NCI-H82 treated with DMSO at 0.1 percent for 48 hours (cell line): ENCODE measurements at regions not wholly inside any gene's neighbourhood (a gene's known extent, or its start where the extent isn't known, plus 50 kb on each side); places are given as distances from the start of the nearest gene placed in this dataset.

Source experiments
- DNase-seq: peaks from one replicate; lab custom pipeline; 2025; ENCODE audit not compliant: unreplicated experiment; lab: John Stamatoyannopoulos, UW

GRCh38 chr2:156165742-156166141, 166.8 kb downstream of the NR4A2 start:
- DNase-seq, result no peak

- no peak for DNase-seq
Observed at GRCh38 chr2:156164091-156164720, 168.3 kb downstream of the NR4A2 start.

GRCh38 chr2:156158808-156159207, 173.7 kb downstream of the NR4A2 start:
- no peak for DNase-seq

- no peak for DNase-seq
Observed at GRCh38 chr2:156157670-156158069, 174.9 kb downstream of the NR4A2 start.

- no peak for DNase-seq
Observed at GRCh38 chr2:156156580-156156979, 175.9 kb downstream of the NR4A2 start.

- no peak for DNase-seq
Observed at GRCh38 chr2:156155319-156155718, 177.2 kb downstream of the NR4A2 start.

GRCh38 chr2:156151351-156151750, 181.2 kb downstream of the NR4A2 start:
- no peak for DNase-seq

- no peak for DNase-seq
Observed at GRCh38 chr2:156147594-156148330, 184.8 kb downstream of the NR4A2 start.

GRCh38 chr2:156145976-156146375, 186.5 kb downstream of the NR4A2 start:
- DNase-seq, result no peak

GRCh38 chr2:156145469-156145868, 187.1 kb downstream of the NR4A2 start:
- DNase-seq, result no peak

- DNase-seq, result no peak
Observed at GRCh38 chr2:156136566-156136965, 196.0 kb downstream of the NR4A2 start.

GRCh38 chr2:156134887-156135286, 197.6 kb downstream of the NR4A2 start:
- no peak for DNase-seq

GRCh38 chr2:156132941-156133340, 199.6 kb downstream of the NR4A2 start:
- DNase-seq, result no peak

GRCh38 chr2:156132130-156132529, 200.4 kb downstream of the NR4A2 start:
- DNase-seq, result no peak

GRCh38 chr2:156129227-156129626, 203.3 kb downstream of the NR4A2 start:
- DNase-seq, result no peak

GRCh38 chr2:156125018-156125417, 207.5 kb downstream of the NR4A2 start:
- no peak for DNase-seq

GRCh38 chr2:156124458-156124857, 208.1 kb downstream of the NR4A2 start:
- DNase-seq, result no peak

GRCh38 chr2:156118753-156119416, 213.6 kb downstream of the NR4A2 start:
- no peak for DNase-seq

- DNase-seq, result no peak
Observed at GRCh38 chr2:156116113-156116512, 216.4 kb downstream of the NR4A2 start.

- DNase-seq, result no peak
Observed at GRCh38 chr2:156115338-156115737, 217.2 kb downstream of the NR4A2 start.

- DNase-seq, result no peak
Observed at GRCh38 chr2:156112323-156112722, 220.2 kb downstream of the NR4A2 start.

- DNase-seq, result no peak
Observed at GRCh38 chr2:156110890-156111289, 221.6 kb downstream of the NR4A2 start.
